ENCODE measurements at regions not wholly inside any gene's neighbourhood (a gene's known extent, or its start where the extent isn't known, plus 50 kb on each side); places are given as distances from the start of the nearest gene placed in this dataset.

DNA sequence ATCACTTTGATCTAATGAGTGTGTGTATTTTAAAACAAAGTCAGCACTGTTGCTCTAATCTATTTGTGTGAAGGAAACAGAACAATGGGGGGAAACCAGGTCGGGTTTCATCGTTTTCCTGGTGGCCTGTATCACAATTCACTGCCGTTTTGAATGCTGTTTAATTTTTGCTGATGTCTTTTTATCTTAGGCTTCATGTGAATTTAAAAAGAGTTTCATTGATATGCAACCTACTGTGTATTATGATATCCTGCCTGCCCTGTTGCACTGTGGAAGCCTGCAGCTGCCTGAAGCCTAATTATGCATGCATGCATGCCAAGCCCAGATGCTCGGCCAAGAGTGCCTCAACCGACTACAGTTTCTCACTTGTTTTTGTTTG lies 307.5 kb downstream of the ZNF608 start:
- no peak for DNase-seq (ENCODE audit: low read depth in 1 of 2, low spot score in 1 of 2)
- no peak for TF ChIP-seq JUND (IDR thresholded peaks at IDR 0.05; ENCODE audit: low read depth)

DNA sequence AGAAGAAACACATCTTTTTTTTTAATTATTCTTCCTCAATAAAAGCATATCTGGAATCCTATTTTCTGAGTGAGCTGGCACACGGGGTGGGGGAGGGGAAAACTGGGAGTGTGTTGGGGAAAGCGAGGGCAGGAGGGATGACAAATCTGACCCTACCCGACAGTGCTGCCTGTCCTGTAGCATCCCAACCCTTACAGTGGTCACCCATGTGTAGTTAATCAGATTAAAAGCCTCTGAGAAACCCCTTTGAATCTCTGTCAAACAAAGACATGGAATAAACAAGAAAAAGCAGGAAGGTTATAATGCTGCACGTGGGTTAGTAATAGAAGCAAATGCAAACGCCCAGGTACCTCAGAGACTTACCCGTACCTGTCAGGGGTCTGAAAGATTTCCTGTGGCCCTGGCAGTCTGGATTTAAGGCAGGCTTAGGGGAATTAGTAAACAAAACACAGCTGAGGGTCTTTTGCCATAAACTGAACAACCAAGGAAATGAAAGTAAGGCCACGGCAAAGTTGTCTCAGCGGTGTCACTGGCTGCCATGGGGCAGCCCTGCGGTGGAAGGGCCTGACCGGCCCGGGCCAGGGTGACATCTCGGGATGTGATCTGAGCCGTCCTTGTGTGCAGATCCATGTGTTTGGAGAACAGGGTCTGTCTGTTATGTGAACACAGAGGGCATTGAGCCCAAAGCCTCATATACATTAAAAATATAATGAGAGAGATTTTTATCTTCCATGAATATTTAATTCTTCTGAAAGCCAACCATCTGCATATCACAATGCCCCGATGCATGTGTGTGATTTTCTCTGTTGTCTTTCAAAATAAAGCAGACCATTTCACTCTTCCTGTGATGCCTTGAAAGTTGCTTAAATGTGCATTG lies 308.2 kb downstream of the ZNF608 start:
- in situ Hi-C loops (cut with HindIII; ENCODE audit: low pct_unique_long_range_greater_than_20kb, low sequenced_read_pairs): no loop called here
- TF ChIP-seq JUND (IDR thresholded peaks at IDR 0.05; ENCODE audit: low read depth): no peak
- DNase-seq (ENCODE audit: low read depth in 1 of 2, low spot score in 1 of 2): no peak

More for the DNA sequence above, 307.5 kb downstream of the ZNF608 start:
- in situ Hi-C loops (cut with HindIII; ENCODE audit: low pct_unique_long_range_greater_than_20kb, low sequenced_read_pairs): no loop called here

DNA sequence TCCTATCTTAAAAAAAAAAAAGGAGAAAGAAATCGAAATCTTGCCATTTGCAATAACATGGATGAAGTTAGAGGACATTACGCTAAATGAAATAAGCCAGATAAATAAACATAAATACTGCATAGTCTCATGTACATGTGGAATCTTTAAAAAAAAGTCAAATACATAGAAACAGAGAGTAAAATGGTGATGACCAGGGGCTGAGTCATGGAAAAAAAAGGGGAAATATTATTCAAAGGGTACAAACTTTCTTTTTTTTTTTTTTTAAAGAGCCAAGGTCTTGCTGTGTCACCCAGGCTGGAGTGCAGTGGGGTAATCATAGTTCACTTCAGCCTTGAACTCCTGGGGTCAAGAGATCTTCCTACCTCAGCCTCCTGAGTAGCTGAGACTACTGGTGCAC lies 310.1 kb downstream of the ZNF608 start:
- no peak for DNase-seq (ENCODE audit: low read depth in 1 of 2, low spot score in 1 of 2)
- in situ Hi-C loops (cut with HindIII; ENCODE audit: low pct_unique_long_range_greater_than_20kb, low sequenced_read_pairs): no loop called here
- TF ChIP-seq JUND (IDR thresholded peaks at IDR 0.05; ENCODE audit: low read depth): no peak

DNA sequence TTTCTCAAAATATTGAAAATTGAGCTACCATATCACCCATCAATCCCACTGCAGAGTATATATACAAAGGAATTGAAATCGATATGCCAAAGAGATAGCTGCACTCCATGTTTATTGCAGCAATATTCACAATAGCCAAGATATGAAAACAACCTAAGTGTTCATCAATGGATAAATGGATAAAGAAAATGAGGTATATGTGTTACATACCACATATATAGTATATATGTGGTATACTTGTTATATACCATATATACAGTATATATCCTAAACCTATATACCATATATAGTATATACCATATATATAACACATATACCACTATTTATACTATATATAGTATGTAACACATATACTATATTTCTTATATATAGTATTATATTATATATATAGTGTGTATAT lies 313.3 kb downstream of the ZNF608 start:
- no peak for TF ChIP-seq JUND (IDR thresholded peaks at IDR 0.05; ENCODE audit: low read depth)
- in situ Hi-C loops (cut with HindIII; ENCODE audit: low pct_unique_long_range_greater_than_20kb, low sequenced_read_pairs): no loop called here
- no peak for DNase-seq (ENCODE audit: low read depth in 1 of 2, low spot score in 1 of 2)

DNA sequence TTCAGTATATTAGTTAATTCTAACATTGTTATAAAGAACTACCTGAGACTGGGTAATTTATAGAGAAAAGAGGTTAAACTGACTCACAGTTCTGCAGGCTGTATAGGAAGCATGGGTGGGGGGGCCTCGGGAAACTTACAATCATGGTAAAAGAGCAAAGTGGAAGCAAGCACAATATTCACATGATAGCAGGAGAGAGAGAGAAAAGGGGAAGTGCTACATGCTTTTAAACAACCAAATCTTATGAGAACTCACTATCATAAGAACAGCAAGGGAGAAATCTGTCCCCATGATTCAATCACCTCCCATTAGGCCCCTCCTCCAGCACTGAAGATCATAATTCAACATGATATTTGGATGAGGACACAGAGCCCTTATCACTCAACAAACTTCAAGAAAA lies 324.9 kb downstream of the ZNF608 start:
- no peak for TF ChIP-seq JUND (IDR thresholded peaks at IDR 0.05; ENCODE audit: low read depth)
- no peak for DNase-seq (ENCODE audit: low read depth in 1 of 2, low spot score in 1 of 2)
- in situ Hi-C loops (cut with HindIII; ENCODE audit: low pct_unique_long_range_greater_than_20kb, low sequenced_read_pairs): no loop called here

DNA sequence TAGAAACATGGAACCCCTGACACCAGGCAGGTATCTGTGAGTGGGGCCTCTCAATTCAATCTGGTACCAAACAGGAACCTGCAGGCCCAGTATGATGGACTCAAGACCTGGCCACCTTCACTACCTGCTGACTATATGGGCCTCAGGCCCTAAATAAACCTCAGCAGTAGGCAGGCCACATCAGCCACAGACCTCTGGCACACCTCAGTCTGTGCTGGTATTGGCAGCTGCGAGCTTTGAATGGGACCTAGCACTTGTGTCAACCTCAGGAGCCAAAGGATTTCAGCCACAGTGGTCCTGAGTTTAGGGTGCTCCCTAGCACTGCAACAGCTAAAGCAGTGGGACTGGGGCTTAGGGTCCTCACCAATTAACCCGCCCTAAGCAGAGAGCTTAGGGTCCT lies 325.5 kb downstream of the ZNF608 start:
- DNase-seq (ENCODE audit: low read depth in 1 of 2, low spot score in 1 of 2): no peak
- TF ChIP-seq JUND (IDR thresholded peaks at IDR 0.05; ENCODE audit: low read depth): no peak
- in situ Hi-C loops (cut with HindIII; ENCODE audit: low pct_unique_long_range_greater_than_20kb, low sequenced_read_pairs): no loop called here

DNA sequence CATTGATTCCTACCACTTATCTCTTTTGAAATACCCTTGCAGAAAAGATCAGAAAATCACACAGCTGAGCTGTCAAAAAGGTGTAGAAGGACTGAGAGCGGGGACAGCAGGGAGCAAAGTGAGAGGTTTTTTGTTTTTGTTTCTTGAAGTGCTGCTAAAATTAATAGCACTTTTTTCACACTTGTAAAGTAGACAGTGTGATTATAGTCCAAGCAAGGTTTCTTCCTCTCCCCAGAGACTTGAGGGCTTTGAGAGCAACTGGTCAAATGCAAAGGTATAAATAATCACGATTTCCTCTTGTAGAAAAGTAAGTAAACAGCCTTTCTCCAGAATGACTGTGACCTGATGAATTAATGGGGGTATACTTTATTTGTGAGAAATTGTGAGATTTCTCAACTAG lies 326.9 kb downstream of the ZNF608 start:
- in situ Hi-C loops (cut with HindIII; ENCODE audit: low pct_unique_long_range_greater_than_20kb, low sequenced_read_pairs): no loop called here
- no peak for TF ChIP-seq JUND (IDR thresholded peaks at IDR 0.05; ENCODE audit: low read depth)
- no peak for DNase-seq (ENCODE audit: low read depth in 1 of 2, low spot score in 1 of 2)

DNA sequence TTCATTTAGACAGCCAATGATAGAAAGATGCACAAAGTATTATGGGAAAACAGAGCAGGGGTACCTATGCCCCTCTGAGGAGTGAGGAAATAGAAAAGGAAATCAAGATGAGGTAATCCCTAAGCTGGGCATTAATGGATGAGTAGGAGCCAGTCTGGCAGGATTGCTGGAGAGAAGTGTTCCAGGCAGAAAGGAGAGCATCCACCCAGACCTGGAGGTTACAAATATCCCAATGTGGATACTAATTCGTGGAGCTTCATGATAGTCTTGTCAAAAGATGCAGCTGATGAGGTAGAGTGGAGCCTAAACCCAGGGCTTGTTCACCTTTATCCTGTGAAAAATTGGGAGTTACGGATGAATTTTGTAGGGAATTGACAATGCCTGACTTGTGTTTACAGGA lies 328.0 kb downstream of the ZNF608 start:
- no peak for DNase-seq (ENCODE audit: low read depth in 1 of 2, low spot score in 1 of 2)
- in situ Hi-C loops (cut with HindIII; ENCODE audit: low pct_unique_long_range_greater_than_20kb, low sequenced_read_pairs): no loop called here
- TF ChIP-seq JUND (IDR thresholded peaks at IDR 0.05; ENCODE audit: low read depth): no peak

DNA sequence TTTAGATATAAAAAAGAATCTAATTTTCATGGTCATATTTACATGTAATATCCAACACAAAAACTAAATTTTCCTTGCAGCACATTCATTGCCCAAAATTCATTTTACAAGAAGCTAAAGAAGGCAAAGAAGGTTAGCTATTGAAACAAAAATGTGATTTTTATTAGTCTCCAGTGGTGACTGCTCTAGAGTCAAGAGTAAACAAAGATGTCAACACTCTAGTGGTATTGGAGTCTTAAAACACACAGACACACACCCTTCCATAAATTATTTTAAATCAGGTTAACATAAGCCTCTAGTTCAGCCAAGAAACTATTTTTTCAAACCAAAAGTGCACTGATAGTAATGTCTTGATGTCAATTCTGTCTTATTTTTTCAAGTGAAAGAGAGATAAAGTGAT lies 329.2 kb downstream of the ZNF608 start:
- DNase-seq (ENCODE audit: low read depth in 1 of 2, low spot score in 1 of 2): no peak
- in situ Hi-C loops (cut with HindIII; ENCODE audit: low pct_unique_long_range_greater_than_20kb, low sequenced_read_pairs): no loop called here
- TF ChIP-seq JUND (IDR thresholded peaks at IDR 0.05; ENCODE audit: low read depth): no peak

DNA sequence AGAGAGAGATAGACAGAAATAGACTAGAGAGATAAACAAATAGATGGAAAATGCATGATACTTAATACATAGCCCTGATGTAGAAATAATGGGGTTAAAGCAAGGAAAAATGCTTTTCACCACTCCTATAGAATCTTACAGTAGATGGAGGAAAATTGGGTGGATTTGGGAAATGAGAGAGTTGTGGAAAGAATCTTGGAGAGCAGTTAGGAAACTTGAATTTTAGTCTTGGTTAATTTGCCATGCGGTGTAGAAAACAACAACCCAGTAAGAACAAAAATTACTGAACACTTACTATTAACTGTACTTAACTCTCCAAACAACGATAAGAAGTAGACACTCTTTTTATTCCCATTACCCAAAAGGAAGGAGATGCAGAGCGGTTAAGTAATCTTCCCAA lies 329.8 kb downstream of the ZNF608 start:
- TF ChIP-seq JUND (IDR thresholded peaks at IDR 0.05; ENCODE audit: low read depth): no peak
- in situ Hi-C loops (cut with HindIII; ENCODE audit: low pct_unique_long_range_greater_than_20kb, low sequenced_read_pairs): no loop called here

DNA sequence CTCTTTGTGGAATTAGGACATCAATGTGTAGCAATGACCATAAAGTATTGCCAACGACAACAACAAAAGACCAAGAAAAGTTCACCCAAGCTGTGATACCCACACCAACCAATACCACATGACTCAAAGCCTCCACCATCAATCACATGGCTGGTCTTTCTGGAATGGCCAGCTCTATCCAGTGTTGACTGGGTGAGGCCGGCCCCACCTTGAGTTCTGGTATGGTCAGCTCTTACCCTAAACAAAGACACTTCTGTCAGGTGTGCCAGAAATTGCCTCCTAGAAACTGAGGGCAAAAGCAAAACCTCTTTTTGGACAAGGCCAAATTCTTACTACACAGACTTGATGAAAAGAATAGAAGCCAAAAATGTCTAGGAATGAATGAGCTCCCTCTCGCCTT lies 331.5 kb downstream of the ZNF608 start:
- peak in 1 of 2 experiments; percentile 10 for DNase-seq (ENCODE audit: low read depth in 1 of 2, low spot score in 1 of 2)
- no peak for TF ChIP-seq JUND (IDR thresholded peaks at IDR 0.05; ENCODE audit: low read depth)
- in situ Hi-C loops (cut with HindIII; ENCODE audit: low pct_unique_long_range_greater_than_20kb, low sequenced_read_pairs): no loop called here

More for the DNA sequence above, 329.8 kb downstream of the ZNF608 start:
- no peak for DNase-seq (ENCODE audit: low read depth in 1 of 2, low spot score in 1 of 2)

DNA sequence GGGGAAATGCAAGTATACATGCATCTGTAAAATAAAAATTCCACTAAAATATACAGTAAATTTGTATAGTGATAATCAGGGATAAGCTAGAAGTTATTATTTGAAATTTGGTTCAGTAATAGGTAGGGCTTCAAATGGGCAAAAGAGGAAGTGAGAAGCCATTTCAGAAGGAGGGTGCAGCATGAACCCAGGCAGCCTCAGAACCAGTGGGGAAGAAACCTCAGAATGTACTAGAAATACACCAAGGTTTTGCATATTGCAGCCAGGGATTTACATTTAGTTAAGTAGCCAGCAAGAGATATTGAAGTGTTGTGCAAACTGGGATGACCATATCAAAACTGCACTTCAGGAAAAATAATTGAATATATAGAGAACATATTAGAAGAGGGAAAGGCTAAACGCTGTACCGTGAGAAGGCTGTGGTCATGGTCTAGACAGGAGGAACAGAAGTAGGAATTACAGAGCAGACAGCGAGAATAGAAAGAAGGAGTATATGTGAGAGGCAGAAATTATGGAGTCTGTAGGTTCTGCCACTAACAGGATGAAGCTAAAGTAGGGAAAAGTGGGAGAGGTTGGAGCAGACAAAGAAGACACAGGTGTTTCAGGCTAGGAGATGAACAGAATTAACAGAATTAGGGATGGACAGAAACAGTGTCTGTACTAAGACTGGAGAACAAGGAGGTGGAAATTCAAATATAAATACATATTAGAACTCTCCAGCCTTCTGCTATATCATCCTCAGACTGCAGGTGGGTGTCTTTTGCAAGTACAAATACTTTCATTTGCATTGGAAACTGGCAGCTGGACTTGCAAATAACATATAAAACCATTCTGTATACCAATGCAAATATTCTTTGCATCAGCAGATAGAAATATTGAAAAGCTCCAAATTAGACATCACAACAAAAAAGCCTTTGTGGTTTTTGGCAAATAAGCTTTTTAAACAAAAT lies 335.6 kb downstream of the ZNF608 start:
- peak in 1 of 2 experiments; percentile 53 for DNase-seq (ENCODE audit: low read depth in 1 of 2, low spot score in 1 of 2)
- no peak for TF ChIP-seq JUND (IDR thresholded peaks at IDR 0.05; ENCODE audit: low read depth)
- in situ Hi-C loops (cut with HindIII; ENCODE audit: low pct_unique_long_range_greater_than_20kb, low sequenced_read_pairs): no loop called here

Measured in T47D (cell line).